GM23338 (cell line): ENCODE measurements at regions not wholly inside any gene's neighbourhood (a gene's known extent, or its start where the extent isn't known, plus 50 kb on each side); places are given as distances from the start of the nearest gene placed in this dataset.

Source experiments
- CREB1 ChIP-seq: fragments of 250-450 bp; sonication (Bioruptor Pico); IDR thresholded peaks from 2 replicates; pipeline ENCODE4 v1.5.0; 2020; ENCODE audit warnings: low read depth, mild to moderate bottlenecking, moderate library complexity
- EZH2 ChIP-seq: fragments of 200-600 bp; sonication (generic); IDR thresholded peaks from one replicate; pipeline ENCODE4 v1.8.0; 2017; ENCODE audit warnings: antibody characterized with exemption, mild to moderate bottlenecking, low read depth; ENCODE audit not compliant: unreplicated experiment
- EZH2phosphoT487 ChIP-seq: fragments of 200-600 bp; sonication (generic); IDR thresholded peaks from one replicate; pipeline ENCODE4 v1.8.1; 2018; ENCODE audit warnings: antibody characterized with exemption; ENCODE audit not compliant: unreplicated experiment
- NANOG ChIP-seq: IDR thresholded peaks from 2 replicates; pipeline ENCODE4 v1.6.1; 2016; ENCODE audit warnings: antibody characterized with exemption, borderline replicate concordance
- POLR2AphosphoS5 ChIP-seq: IDR thresholded peaks from 2 replicates; pipeline ENCODE4 v1.6.1; 2016; ENCODE audit warnings: antibody characterized with exemption, low read depth
- ZNF114 ChIP-seq: fragments of 250-450 bp; sonication (Bioruptor Pico); IDR thresholded peaks from 2 replicates; pipeline ENCODE4 v1.5.0; 2020; ENCODE audit warnings: mild to moderate bottlenecking, moderate library complexity
- TF ChIP-seq, protein P1 (sequence below): IDR thresholded peaks from one replicate; pipeline ENCODE4 v1.6.1; 2018; ENCODE audit warnings: antibody characterized with exemption; ENCODE audit not compliant: unreplicated experiment
- TF ChIP-seq, protein P2 (sequence below), 2 experiments: fragments of 200-600 bp in 1 of 2; sonication (generic) in 1 of 2; conservative IDR thresholded peaks; 2 replicates each; pipeline versions ENCODE4 v1.5.1 to v1.6.1; 2016 to 2017; ENCODE audit warnings: antibody characterized with exemption in 2 of 2, low read depth in 2 of 2, mild to moderate bottlenecking in 2 of 2, moderate library complexity in 1 of 2
- TF ChIP-seq, protein P3 (sequence below): fragments of 250-450 bp; sonication (Bioruptor Pico); IDR thresholded peaks from 2 replicates; pipeline ENCODE4 v1.5.0; 2020; ENCODE audit warnings: mild to moderate bottlenecking, moderate library complexity

DNA sequence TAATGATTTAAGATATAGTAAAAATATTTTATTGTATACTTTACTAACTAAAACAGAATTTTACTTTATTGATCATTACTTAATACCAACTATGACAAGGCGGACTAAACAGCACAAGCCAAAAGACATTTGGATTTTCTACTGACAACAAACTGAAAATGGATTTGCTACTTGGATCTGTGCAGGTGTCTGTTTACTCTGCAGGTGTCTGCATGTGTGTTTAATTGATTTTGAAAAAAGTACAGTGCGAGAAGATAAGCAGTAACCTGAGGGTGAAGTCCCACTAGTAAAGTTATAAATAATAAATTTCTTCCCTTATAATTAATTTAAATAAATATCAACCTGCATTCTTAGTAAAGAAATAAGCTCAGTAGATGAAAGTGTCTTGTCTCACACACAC lies 696.8 kb upstream of the MBL2 start:
- TF ChIP-seq, protein P1, sequence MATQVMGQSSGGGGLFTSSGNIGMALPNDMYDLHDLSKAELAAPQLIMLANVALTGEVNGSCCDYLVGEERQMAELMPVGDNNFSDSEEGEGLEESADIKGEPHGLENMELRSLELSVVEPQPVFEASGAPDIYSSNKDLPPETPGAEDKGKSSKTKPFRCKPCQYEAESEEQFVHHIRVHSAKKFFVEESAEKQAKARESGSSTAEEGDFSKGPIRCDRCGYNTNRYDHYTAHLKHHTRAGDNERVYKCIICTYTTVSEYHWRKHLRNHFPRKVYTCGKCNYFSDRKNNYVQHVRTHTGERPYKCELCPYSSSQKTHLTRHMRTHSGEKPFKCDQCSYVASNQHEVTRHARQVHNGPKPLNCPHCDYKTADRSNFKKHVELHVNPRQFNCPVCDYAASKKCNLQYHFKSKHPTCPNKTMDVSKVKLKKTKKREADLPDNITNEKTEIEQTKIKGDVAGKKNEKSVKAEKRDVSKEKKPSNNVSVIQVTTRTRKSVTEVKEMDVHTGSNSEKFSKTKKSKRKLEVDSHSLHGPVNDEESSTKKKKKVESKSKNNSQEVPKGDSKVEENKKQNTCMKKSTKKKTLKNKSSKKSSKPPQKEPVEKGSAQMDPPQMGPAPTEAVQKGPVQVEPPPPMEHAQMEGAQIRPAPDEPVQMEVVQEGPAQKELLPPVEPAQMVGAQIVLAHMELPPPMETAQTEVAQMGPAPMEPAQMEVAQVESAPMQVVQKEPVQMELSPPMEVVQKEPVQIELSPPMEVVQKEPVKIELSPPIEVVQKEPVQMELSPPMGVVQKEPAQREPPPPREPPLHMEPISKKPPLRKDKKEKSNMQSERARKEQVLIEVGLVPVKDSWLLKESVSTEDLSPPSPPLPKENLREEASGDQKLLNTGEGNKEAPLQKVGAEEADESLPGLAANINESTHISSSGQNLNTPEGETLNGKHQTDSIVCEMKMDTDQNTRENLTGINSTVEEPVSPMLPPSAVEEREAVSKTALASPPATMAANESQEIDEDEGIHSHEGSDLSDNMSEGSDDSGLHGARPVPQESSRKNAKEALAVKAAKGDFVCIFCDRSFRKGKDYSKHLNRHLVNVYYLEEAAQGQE: no peak
- TF ChIP-seq POLR2AphosphoS5 (no peak), EZH2 (no peak), EZH2phosphoT487 (no peak), NANOG (no peak), CREB1 (CRISPR knock-in tag) (no peak), ZNF114 (CRISPR knock-in tag) (no peak)
- TF ChIP-seq, protein P2, sequence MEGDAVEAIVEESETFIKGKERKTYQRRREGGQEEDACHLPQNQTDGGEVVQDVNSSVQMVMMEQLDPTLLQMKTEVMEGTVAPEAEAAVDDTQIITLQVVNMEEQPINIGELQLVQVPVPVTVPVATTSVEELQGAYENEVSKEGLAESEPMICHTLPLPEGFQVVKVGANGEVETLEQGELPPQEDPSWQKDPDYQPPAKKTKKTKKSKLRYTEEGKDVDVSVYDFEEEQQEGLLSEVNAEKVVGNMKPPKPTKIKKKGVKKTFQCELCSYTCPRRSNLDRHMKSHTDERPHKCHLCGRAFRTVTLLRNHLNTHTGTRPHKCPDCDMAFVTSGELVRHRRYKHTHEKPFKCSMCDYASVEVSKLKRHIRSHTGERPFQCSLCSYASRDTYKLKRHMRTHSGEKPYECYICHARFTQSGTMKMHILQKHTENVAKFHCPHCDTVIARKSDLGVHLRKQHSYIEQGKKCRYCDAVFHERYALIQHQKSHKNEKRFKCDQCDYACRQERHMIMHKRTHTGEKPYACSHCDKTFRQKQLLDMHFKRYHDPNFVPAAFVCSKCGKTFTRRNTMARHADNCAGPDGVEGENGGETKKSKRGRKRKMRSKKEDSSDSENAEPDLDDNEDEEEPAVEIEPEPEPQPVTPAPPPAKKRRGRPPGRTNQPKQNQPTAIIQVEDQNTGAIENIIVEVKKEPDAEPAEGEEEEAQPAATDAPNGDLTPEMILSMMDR (conservative IDR thresholded peaks at IDR 0.05; ENCODE audit: low read depth in 2 of 2): no peak
- TF ChIP-seq, protein P3, sequence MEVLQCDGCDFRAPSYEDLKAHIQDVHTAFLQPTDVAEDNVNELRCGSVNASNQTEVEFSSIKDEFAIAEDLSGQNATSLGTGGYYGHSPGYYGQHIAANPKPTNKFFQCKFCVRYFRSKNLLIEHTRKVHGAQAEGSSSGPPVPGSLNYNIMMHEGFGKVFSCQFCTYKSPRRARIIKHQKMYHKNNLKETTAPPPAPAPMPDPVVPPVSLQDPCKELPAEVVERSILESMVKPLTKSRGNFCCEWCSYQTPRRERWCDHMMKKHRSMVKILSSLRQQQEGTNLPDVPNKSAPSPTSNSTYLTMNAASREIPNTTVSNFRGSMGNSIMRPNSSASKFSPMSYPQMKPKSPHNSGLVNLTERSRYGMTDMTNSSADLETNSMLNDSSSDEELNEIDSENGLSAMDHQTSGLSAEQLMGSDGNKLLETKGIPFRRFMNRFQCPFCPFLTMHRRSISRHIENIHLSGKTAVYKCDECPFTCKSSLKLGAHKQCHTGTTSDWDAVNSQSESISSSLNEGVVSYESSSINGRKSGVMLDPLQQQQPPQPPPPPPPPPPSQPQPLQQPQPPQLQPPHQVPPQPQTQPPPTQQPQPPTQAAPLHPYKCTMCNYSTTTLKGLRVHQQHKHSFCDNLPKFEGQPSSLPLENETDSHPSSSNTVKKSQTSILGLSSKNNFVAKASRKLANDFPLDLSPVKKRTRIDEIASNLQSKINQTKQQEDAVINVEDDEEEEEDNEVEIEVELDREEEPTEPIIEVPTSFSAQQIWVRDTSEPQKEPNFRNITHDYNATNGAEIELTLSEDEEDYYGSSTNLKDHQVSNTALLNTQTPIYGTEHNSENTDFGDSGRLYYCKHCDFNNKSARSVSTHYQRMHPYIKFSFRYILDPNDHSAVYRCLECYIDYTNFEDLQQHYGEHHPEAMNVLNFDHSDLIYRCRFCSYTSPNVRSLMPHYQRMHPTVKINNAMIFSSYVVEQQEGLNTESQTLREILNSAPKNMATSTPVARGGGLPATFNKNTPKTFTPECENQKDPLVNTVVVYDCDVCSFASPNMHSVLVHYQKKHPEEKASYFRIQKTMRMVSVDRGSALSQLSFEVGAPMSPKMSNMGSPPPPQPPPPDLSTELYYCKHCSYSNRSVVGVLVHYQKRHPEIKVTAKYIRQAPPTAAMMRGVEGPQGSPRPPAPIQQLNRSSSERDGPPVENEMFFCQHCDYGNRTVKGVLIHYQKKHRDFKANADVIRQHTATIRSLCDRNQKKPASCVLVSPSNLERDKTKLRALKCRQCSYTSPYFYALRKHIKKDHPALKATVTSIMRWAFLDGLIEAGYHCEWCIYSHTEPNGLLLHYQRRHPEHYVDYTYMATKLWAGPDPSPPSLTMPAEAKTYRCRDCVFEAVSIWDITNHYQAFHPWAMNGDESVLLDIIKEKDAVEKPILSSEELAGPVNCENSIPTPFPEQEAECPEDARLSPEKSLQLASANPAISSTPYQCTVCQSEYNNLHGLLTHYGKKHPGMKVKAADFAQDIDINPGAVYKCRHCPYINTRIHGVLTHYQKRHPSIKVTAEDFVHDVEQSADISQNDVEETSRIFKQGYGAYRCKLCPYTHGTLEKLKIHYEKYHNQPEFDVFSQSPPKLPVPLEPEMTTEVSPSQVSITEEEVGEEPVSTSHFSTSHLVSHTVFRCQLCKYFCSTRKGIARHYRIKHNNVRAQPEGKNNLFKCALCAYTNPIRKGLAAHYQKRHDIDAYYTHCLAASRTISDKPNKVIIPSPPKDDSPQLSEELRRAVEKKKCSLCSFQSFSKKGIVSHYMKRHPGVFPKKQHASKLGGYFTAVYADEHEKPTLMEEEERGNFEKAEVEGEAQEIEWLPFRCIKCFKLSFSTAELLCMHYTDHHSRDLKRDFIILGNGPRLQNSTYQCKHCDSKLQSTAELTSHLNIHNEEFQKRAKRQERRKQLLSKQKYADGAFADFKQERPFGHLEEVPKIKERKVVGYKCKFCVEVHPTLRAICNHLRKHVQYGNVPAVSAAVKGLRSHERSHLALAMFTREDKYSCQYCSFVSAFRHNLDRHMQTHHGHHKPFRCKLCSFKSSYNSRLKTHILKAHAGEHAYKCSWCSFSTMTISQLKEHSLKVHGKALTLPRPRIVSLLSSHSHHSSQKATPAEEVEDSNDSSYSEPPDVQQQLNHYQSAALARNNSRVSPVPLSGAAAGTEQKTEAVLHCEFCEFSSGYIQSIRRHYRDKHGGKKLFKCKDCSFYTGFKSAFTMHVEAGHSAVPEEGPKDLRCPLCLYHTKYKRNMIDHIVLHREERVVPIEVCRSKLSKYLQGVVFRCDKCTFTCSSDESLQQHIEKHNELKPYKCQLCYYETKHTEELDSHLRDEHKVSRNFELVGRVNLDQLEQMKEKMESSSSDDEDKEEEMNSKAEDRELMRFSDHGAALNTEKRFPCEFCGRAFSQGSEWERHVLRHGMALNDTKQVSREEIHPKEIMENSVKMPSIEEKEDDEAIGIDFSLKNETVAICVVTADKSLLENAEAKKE (CRISPR knock-in tag): no peak
